ENCODE measurements at regions not wholly inside any gene's neighbourhood (a gene's known extent, or its start where the extent isn't known, plus 50 kb on each side); places are given as distances from the start of the nearest gene placed in this dataset.
"Not testable (repeated sequence)": the region's sequence is repeated elsewhere in the genome, so short reads cannot be mapped to it uniquely, and the experiment has no call there.

- DNase-seq (ENCODE audit: low read depth): peak; percentile 17
Measured at GRCh38 chr4:101730291-101731117, 60.0 kb upstream of the BANK1 start.

GRCh38 chr4:101727238-101727637 is 63.3 kb upstream of the BANK1 start:
- no peak for DNase-seq (ENCODE audit: low read depth)

GRCh38 chr4:101724093-101724492 is 66.4 kb upstream of the BANK1 start:
- no peak for DNase-seq (ENCODE audit: low read depth)

GRCh38 chr4:101718810-101719209 is 71.7 kb upstream of the BANK1 start:
- no peak for DNase-seq (ENCODE audit: low read depth)

- DNase-seq (ENCODE audit: low read depth): no peak
Measured at GRCh38 chr4:101711590-101712260, 78.8 kb upstream of the BANK1 start.

- no peak for DNase-seq (ENCODE audit: low read depth)
Measured at GRCh38 chr4:101710806-101711205, 79.7 kb upstream of the BANK1 start.

- no peak for DNase-seq (ENCODE audit: low read depth)
Measured at GRCh38 chr4:101708293-101709039, 82.1 kb upstream of the BANK1 start.

- no peak for DNase-seq (ENCODE audit: low read depth)
Measured at GRCh38 chr4:101707596-101707995, 82.9 kb upstream of the BANK1 start.

- DNase-seq (ENCODE audit: low read depth): no peak
Measured at GRCh38 chr4:101706535-101707057, 83.9 kb upstream of the BANK1 start.

GRCh38 chr4:101701551-101701950 is 89.0 kb upstream of the BANK1 start:
- no peak for DNase-seq (ENCODE audit: low read depth)

- DNase-seq (ENCODE audit: low read depth): no peak
Measured at GRCh38 chr4:101699441-101700124, 90.9 kb upstream of the BANK1 start.

- no peak for DNase-seq (ENCODE audit: low read depth)
Measured at GRCh38 chr4:101697266-101697665, 93.3 kb upstream of the BANK1 start.

GRCh38 chr4:101696276-101697010 is 94.1 kb upstream of the BANK1 start:
- no peak for DNase-seq (ENCODE audit: low read depth)

- no peak for DNase-seq (ENCODE audit: low read depth)
Measured at GRCh38 chr4:101695176-101695575, 95.4 kb upstream of the BANK1 start.

- not testable (repeated sequence) for DNase-seq (ENCODE audit: low read depth)
Measured at GRCh38 chr4:101694403-101694802, 96.1 kb upstream of the BANK1 start.

- no peak for DNase-seq (ENCODE audit: low read depth)
Measured at GRCh38 chr4:101693842-101694398, 96.6 kb upstream of the BANK1 start.

GRCh38 chr4:101689220-101689619 is 101.3 kb upstream of the BANK1 start:
- no peak for DNase-seq (ENCODE audit: low read depth)

- DNase-seq (ENCODE audit: low read depth): no peak
Measured at GRCh38 chr4:101685126-101685525, 105.4 kb upstream of the BANK1 start.

- DNase-seq (ENCODE audit: low read depth): no peak
Measured at GRCh38 chr4:101682946-101683345, 107.6 kb upstream of the BANK1 start.

GRCh38 chr4:101678180-101678579 is 112.3 kb upstream of the BANK1 start:
- DNase-seq (ENCODE audit: low read depth): no peak

- no peak for DNase-seq (ENCODE audit: low read depth)
Measured at GRCh38 chr4:101670897-101671296, 119.6 kb upstream of the BANK1 start.

Data from HS-27A (cell line).